H9 (cell line): ENCODE measurements at regions not wholly inside any gene's neighbourhood (a gene's known extent, or its start where the extent isn't known, plus 50 kb on each side); places are given as distances from the start of the nearest gene placed in this dataset.

Experiments used
- DNase-seq: peaks from one replicate; pipeline ENCODE4 v3.0.0-alpha.2; 2017
- H2AFZ ChIP-seq: one replicate; pipeline ENCODE4 v1.6.1; 2013; ENCODE audit warnings: mild to moderate bottlenecking, low read length, control low read depth, moderate library complexity
- H2AK5ac ChIP-seq: 2 replicates; pipeline ENCODE4 v1.6.1; 2013; ENCODE audit warnings: low read length, control low read depth, mixed read lengths; ENCODE audit not compliant: insufficient read length
- H2BK120ac ChIP-seq: one replicate; pipeline ENCODE4 v1.6.1; 2013; ENCODE audit warnings: low read depth, mild to moderate bottlenecking, low read length, control low read depth, inconsistent platforms; ENCODE audit not compliant: poor library complexity, severe bottlenecking
- H2BK12ac ChIP-seq: 2 replicates; pipeline ENCODE4 v1.6.1; 2013; ENCODE audit warnings: low read length, control low read depth, mixed read lengths, low read depth; ENCODE audit not compliant: insufficient read length
- H2BK15ac ChIP-seq: 2 replicates; pipeline ENCODE4 v1.6.1; 2013; ENCODE audit warnings: low read depth, low read length, control low read depth
- H2BK20ac ChIP-seq: one replicate; pipeline ENCODE4 v1.6.1; 2013; ENCODE audit warnings: low read depth, mild to moderate bottlenecking, low read length, control low read depth, inconsistent platforms; ENCODE audit not compliant: poor library complexity, severe bottlenecking
- H2BK5ac ChIP-seq: 2 replicates; pipeline ENCODE4 v1.6.1; 2013; ENCODE audit warnings: low read length, control low read depth, mixed read lengths; ENCODE audit not compliant: insufficient read length
- H3K14ac ChIP-seq: 2 replicates; pipeline ENCODE4 v1.6.1; 2013; ENCODE audit warnings: low read length, control low read depth; ENCODE audit not compliant: insufficient read depth
- H3K18ac ChIP-seq: 2 replicates; pipeline ENCODE4 v1.6.1; 2013; ENCODE audit warnings: low read depth, mild to moderate bottlenecking, mixed read lengths, low read length, control low read depth; ENCODE audit not compliant: insufficient read length
- H3K23ac ChIP-seq: 2 replicates; pipeline ENCODE4 v1.6.1; 2013; ENCODE audit warnings: low read length, control low read depth, mixed read lengths, low read depth; ENCODE audit not compliant: insufficient read length
- H3K23me2 ChIP-seq: 2 replicates; pipeline ENCODE4 v1.6.1; 2013; ENCODE audit warnings: low read depth, mild to moderate bottlenecking, mixed read lengths, low read length, control low read depth; ENCODE audit not compliant: insufficient read length, poor library complexity, severe bottlenecking
- H3K27ac ChIP-seq: 2 replicates; pipeline ENCODE4 v1.5.1; 2013; ENCODE audit warnings: low read length, control low read depth, mixed read lengths, low read depth; ENCODE audit not compliant: insufficient read length
- H3K27me3 ChIP-seq: 2 replicates; pipeline ENCODE4 v1.6.1; 2013; ENCODE audit warnings: low read length, control low read depth, inconsistent platforms; ENCODE audit not compliant: insufficient read depth
- H3K4ac ChIP-seq: 2 replicates; pipeline ENCODE4 v1.6.1; 2013; ENCODE audit warnings: low read depth, mild to moderate bottlenecking, control low read depth, inconsistent platforms, low read length, moderate library complexity
- H3K4me1 ChIP-seq: 2 replicates; pipeline ENCODE4 v1.6.1; 2013; ENCODE audit warnings: low read length, control low read depth, inconsistent platforms; ENCODE audit not compliant: insufficient read depth
- H3K4me2 ChIP-seq: 2 replicates; pipeline ENCODE4 v1.6.1; 2013; ENCODE audit warnings: low read length, control low read depth, mixed read lengths; ENCODE audit not compliant: insufficient read length, insufficient read depth
- H3K56ac ChIP-seq: 2 replicates; pipeline ENCODE4 v1.6.1; 2013; ENCODE audit warnings: low read depth, mild to moderate bottlenecking, mixed read lengths, low read length, control low read depth; ENCODE audit not compliant: insufficient read length
- H3K79me1 ChIP-seq: 2 replicates; pipeline ENCODE4 v1.6.1; 2013; ENCODE audit warnings: low read depth, mild to moderate bottlenecking, moderate library complexity, low read length, control low read depth, inconsistent platforms; ENCODE audit not compliant: insufficient read depth, poor library complexity, severe bottlenecking
- H3K79me2 ChIP-seq: 2 replicates; pipeline ENCODE4 v1.6.1; 2013; ENCODE audit warnings: low read length, control low read depth, inconsistent platforms; ENCODE audit not compliant: insufficient read depth
- H3K9ac ChIP-seq: 2 replicates; pipeline ENCODE4 v1.6.1; 2013; ENCODE audit warnings: low read length, control low read depth, mixed read lengths; ENCODE audit not compliant: insufficient read length; ENCODE audit errors: extremely low read depth
- H3K9me3 ChIP-seq: one replicate; pipeline ENCODE4 v1.6.1; 2013; ENCODE audit warnings: low read depth, low read length, inconsistent platforms; ENCODE audit not compliant: control insufficient read depth
- H3T11ph ChIP-seq: one replicate; pipeline ENCODE4 v1.6.1; 2013; ENCODE audit warnings: mild to moderate bottlenecking, low read length, control low read depth, inconsistent platforms
- H4K20me1 ChIP-seq: one replicate; pipeline ENCODE4 v1.6.1; 2013; ENCODE audit not compliant: control insufficient read depth, insufficient read length, insufficient read depth
- H4K5ac ChIP-seq: 2 replicates; pipeline ENCODE4 v1.6.1; 2013; ENCODE audit warnings: low read depth, mild to moderate bottlenecking, mixed read lengths, low read length, control low read depth; ENCODE audit not compliant: insufficient read length
- H4K8ac ChIP-seq: replicated peaks from 2 replicates; pipeline ENCODE4 v1.6.1; 2013; ENCODE audit warnings: low read length, control low read depth, mixed read lengths, low read depth; ENCODE audit not compliant: insufficient read length
- H4K91ac ChIP-seq: 2 replicates; pipeline ENCODE4 v1.6.1; 2013; ENCODE audit warnings: low read depth, mild to moderate bottlenecking, moderate library complexity, mixed read lengths, low read length, control low read depth; ENCODE audit not compliant: insufficient read length
- H3K27ac Mint-ChIP-seq, 3 experiments: 2 replicates in 2 of 3; 3 replicates in 1 of 3; pipeline ENCODE4 v1.8.0; 2020 to 2021; ENCODE audit warnings: mixed read lengths in 3 of 3, mild to moderate bottlenecking in 1 of 3, moderate library complexity in 1 of 3
- H3K27me3 Mint-ChIP-seq: 2 replicates; pipeline ENCODE4 v1.8.0; 2021; ENCODE audit warnings: low read depth, mild to moderate bottlenecking, moderate library complexity, mixed read lengths
- H3K36me3 Mint-ChIP-seq, 3 experiments: 2 replicates in 2 of 3; 3 replicates in 1 of 3; pipeline ENCODE4 v1.8.0; 2020 to 2021; ENCODE audit warnings: low read depth in 3 of 3, mixed read lengths in 3 of 3; ENCODE audit not compliant: insufficient read depth in 1 of 3
- H3K4me1 Mint-ChIP-seq, 2 experiments: 2 replicates each; pipeline ENCODE4 v1.8.0; 2020; ENCODE audit warnings: mixed read lengths in 2 of 2
- H3K4me3 Mint-ChIP-seq, 2 experiments: 2 replicates in 1 of 2; 3 replicates in 1 of 2; pipeline ENCODE4 v1.8.0; 2020 to 2021; ENCODE audit warnings: mild to moderate bottlenecking in 2 of 2, mixed read lengths in 2 of 2, moderate library complexity in 1 of 2
- H3K9me3 Mint-ChIP-seq, 2 experiments: 2 replicates in 1 of 2; 3 replicates in 1 of 2; pipeline ENCODE4 v1.8.0; 2020; ENCODE audit warnings: mild to moderate bottlenecking in 2 of 2, mixed read lengths in 2 of 2, moderate library complexity in 1 of 2
- WGBS: extraction: QIAGEN DNeasy Blood & Tissue Kit; methylation state at CpG from one replicate; pipeline ENCODE4 v1.1.7; 2013; ENCODE audit warnings: missing lambda C conversion rate, low lambda C conversion rate, mixed read lengths; ENCODE audit not compliant: insufficient read length; ENCODE audit errors: extremely low coverage; 5-methylcytosine and 5-hydroxymethylcytosine counted together
- TF ChIP-seq, protein P1 (sequence below): fragments of 200-600 bp; sonication (generic); conservative IDR thresholded peaks from 3 replicates; pipeline ENCODE4 v1.8.0; 2021; ENCODE audit warnings: antibody characterized with exemption, mild to moderate bottlenecking

DNA sequence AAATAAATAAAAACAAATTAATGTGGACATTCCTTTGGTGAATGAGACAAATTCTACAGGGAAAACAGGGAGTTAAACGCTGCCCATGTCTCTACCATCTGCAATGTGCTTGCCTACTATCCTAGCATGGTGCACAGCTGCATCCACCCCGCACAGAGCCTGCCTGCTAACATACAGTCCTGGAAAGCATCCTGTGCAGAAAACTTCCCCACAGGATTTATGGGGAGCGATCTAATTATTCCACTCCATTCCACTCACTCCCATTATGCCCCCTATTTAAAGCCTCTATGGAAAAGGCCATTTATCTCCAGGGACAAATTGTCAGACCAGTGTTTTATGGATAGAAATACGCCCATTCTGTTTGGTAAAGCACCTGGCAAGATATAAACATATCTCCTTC is 144.5 kb downstream of the MAF start:
- no peak for DNase-seq
- Histone ChIP-seq H3K9me3 (no peaks in the 10 kb centered on the region), H2BK12ac (no peak overlapping the region), H2BK120ac (no peak overlapping the region), H3K56ac (no peak overlapping the region), H3T11ph (no peak overlapping the region), H3K4me1 (no peaks in the 10 kb centered on the region), H3K79me2 (no peaks in the 10 kb centered on the region), H4K5ac (no peak overlapping the region), H4K20me1 (no peaks in the 10 kb centered on the region), H3K14ac (no peak overlapping the region), H4K91ac (no peak overlapping the region), H3K27ac (no peak overlapping the region), H3K9ac (no peak overlapping the region), H3K4me2 (no peak overlapping the region), H4K8ac (no peak overlapping the region), H2BK5ac (no peak overlapping the region), H3K27me3 (no peaks in the 10 kb centered on the region), H2AFZ (no peak overlapping the region), H3K79me1 (no peaks in the 10 kb centered on the region), H2BK15ac (no peak overlapping the region), H3K23me2 (no peaks in the 10 kb centered on the region), H3K18ac (no peak overlapping the region), H2BK20ac (no peak overlapping the region), H3K4ac (no peak overlapping the region), H3K23ac (no peak overlapping the region), H2AK5ac (no peak overlapping the region)
- H3K4me3 Mint-ChIP-seq, result no peak overlapping the region
- H3K27me3 Mint-ChIP-seq, result peaks cover 2% of the 10 kb centered on the region; the same call in 1 of the 2 replicates
- no peaks in the 10 kb centered on the region for H3K36me3 Mint-ChIP-seq
- TF ChIP-seq, protein P1, sequence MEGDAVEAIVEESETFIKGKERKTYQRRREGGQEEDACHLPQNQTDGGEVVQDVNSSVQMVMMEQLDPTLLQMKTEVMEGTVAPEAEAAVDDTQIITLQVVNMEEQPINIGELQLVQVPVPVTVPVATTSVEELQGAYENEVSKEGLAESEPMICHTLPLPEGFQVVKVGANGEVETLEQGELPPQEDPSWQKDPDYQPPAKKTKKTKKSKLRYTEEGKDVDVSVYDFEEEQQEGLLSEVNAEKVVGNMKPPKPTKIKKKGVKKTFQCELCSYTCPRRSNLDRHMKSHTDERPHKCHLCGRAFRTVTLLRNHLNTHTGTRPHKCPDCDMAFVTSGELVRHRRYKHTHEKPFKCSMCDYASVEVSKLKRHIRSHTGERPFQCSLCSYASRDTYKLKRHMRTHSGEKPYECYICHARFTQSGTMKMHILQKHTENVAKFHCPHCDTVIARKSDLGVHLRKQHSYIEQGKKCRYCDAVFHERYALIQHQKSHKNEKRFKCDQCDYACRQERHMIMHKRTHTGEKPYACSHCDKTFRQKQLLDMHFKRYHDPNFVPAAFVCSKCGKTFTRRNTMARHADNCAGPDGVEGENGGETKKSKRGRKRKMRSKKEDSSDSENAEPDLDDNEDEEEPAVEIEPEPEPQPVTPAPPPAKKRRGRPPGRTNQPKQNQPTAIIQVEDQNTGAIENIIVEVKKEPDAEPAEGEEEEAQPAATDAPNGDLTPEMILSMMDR, result no peak
- H3K4me1 Mint-ChIP-seq, result no peaks in the 10 kb centered on the region
- H3K27ac Mint-ChIP-seq, result no peak overlapping the region
- H3K9me3 Mint-ChIP-seq, result no peaks in the 10 kb centered on the region
- no CpG with 5 or more reads among the region's 4 CpGs for WGBS
